ENCODE measurements at regions not wholly inside any gene's neighbourhood (a gene's known extent, or its start where the extent isn't known, plus 50 kb on each side); places are given as distances from the start of the nearest gene placed in this dataset.

GRCh38 chr1:164466429-164466828 lies 92.6 kb upstream of the PBX1 start:
- DNase-seq: no peak

GRCh38 chr1:164470996-164471395 lies 88.0 kb upstream of the PBX1 start:
- no peak for DNase-seq

- no peak for DNase-seq
These were observed 86.1 kb upstream of the PBX1 start for GRCh38 chr1:164472841-164473240.

- DNase-seq: no peak
These were observed 85.4 kb upstream of the PBX1 start for GRCh38 chr1:164473544-164473943.

- no peak for DNase-seq
These were observed 83.2 kb upstream of the PBX1 start for GRCh38 chr1:164475834-164476233.

- DNase-seq: no peak
These were observed 81.6 kb upstream of the PBX1 start for GRCh38 chr1:164477343-164477742.

GRCh38 chr1:164479242-164479641 lies 79.7 kb upstream of the PBX1 start:
- no peak for DNase-seq

GRCh38 chr1:164480285-164480907 lies 78.6 kb upstream of the PBX1 start:
- DNase-seq: no peak

- no peak for DNase-seq
These were observed 63.1 kb upstream of the PBX1 start for GRCh38 chr1:164495905-164496304.

GRCh38 chr1:164498792-164499191 lies 60.2 kb upstream of the PBX1 start:
- no peak for DNase-seq

- no peak for DNase-seq
These were observed 54.2 kb upstream of the PBX1 start for GRCh38 chr1:164504749-164505148.

Data from femur (tissue), 1 donor.